NCI-H748 treated with DMSO at 0.1 percent for 48 hours (cell line): ENCODE measurements at regions not wholly inside any gene's neighbourhood (a gene's known extent, or its start where the extent isn't known, plus 50 kb on each side); places are given as distances from the start of the nearest gene placed in this dataset.
A peak's percentile ranks its signal among the peaks of the same experiment; 100 is the strongest.

Source experiments
- DNase-seq: peaks from one replicate; lab custom pipeline; 2025; lab: John Stamatoyannopoulos, UW

- DNase-seq = no peak
These were observed 72.6 kb upstream of the CAPRIN2 start for GRCh38 chr12:30827101-30828066.

- no peak for DNase-seq
These were observed 71.5 kb upstream of the CAPRIN2 start for GRCh38 chr12:30826276-30826675.

- DNase-seq = no peak
These were observed 70.6 kb upstream of the CAPRIN2 start for GRCh38 chr12:30825341-30825740.

- no peak for DNase-seq
These were observed 69.6 kb upstream of the CAPRIN2 start for GRCh38 chr12:30824311-30824710.

DNA sequence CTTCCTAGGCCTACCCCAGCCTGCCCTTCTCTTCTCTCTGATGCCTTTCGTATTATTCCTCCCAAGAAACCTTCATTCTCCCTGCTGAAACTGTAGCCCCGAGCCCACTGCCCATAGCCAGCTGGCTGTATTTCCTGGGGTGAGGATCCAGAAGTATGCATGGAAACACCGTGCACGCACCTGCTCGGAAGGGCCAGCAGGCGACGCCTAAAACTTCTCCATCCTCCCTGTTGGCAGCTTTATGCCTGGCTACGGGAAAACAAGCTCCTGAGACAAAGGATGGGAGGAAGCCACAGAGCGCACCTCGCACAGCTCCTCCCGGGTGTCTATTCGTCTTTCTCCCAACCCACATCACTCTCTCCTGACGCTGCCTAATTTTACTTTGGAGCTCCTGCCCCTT, 69.0 kb upstream of the CAPRIN2 start:
- DNase-seq = no peak

- no peak for DNase-seq
These were observed 68.5 kb upstream of the CAPRIN2 start for GRCh38 chr12:30823156-30823699.

GRCh38 chr12:30822385-30823155, 67.8 kb upstream of the CAPRIN2 start:
- DNase-seq = no peak

GRCh38 chr12:30820406-30820946, 65.7 kb upstream of the CAPRIN2 start:
- DNase-seq = no peak

DNA sequence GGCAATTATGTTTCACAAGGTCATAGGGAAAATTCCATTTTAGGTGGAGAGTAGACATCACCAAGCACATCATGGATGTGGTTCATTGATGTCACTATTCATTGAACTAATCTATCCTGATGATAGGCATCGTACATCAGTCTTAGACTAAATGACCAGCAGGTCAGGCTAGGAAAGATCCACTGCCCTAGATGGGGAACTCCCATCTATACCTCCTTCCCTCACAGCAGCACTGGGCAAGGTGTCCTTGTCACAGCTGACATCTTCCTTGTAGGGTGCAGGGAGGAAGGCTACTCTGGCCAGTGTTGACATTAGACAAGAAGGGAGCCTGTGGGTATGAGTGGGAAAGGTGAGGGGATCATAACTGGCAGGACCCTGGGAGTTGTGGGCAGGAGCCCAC, 63.8 kb upstream of the CAPRIN2 start:
- DNase-seq = no peak

DNA sequence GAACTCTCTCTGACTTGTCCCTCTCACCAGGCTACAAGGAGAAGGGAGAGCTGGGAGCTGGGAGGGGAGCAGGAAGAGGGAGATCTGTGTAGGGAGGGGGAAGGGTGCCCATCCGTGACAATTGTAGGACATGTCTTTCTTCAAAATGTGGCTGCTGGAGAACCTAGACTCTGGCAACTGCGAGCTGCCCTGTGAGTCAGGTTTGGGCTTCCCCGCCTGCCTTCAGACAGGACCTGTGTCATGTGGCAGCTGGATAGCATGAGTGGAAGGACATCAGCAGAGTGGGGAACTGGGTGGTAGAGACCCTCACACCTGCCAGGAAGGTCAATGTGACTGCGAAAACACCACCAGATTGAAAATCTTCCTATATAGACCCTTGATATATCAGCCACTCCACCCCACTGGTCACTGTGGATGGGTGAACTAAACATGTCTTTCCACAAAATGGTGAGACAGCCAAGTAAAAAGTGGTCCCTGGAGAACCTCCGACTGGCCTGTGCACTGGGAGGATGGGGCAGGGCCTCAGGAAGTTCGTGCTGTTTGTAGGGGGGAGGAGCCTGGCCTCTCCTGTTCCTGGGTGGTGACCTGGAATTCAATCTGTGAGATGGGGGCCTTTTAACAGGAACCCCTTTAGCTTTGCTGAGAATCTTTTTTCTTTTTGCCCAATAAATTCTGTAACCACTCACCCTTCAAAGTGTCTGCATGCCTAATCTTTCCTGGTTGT, 62.2 kb upstream of the CAPRIN2 start:
- no peak for DNase-seq

DNA sequence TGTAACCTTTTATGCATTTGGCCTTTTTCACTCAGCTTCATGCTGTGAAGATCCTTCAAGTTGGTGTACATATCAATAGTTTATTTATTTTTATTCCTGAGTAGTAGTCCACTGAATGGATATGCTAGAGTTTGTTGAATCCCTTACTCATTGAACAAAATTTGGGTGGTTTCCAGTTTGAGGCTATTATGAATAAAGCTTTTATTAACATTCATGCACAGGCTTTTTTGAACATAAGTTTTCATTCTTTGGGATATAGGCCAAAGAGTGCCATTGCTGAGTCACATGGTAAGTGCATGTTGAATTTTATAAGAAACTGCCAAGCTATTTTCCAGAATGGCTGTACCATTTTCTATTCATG, 59.5 kb upstream of the CAPRIN2 start:
- no peak for DNase-seq

DNA sequence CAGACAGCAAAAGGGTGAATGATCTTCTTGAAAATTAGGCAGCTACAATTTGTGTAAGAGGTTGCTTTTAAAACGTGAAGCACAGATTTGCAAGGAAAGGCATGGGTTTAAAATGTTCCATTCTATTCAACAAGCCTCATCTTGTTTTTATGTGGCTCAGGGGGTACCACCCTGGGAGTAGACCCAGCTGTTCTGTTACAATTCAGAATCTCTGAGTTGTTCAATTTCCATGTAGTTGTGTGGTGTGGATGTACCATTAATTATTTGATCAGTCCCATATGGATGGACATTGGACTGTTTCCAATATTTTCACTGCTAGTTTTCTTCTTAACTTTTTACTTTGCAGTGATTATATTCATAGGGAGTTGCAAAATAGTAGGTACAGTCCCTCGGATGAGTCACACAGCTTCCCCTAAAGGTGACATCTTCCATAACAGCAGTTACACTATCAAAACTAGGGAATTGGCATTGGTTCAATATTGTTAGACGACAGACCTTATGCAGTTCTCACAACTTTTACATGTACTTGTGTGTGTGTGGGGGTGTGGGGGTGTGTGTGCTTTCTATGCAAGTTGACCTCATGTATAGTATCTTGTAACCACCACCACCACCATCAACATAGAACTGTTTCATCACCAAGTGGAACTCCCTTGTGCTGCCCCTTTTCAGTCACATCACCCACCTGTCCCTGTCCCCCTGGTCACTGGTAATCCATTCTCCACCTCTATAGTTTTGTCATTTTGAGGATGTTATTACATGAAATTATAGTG, 59.0 kb upstream of the CAPRIN2 start:
- no peak for DNase-seq

GRCh38 chr12:30811966-30812365, 57.2 kb upstream of the CAPRIN2 start:
- no peak for DNase-seq

- no peak for DNase-seq
These were observed 56.2 kb upstream of the CAPRIN2 start for GRCh38 chr12:30810918-30811317.

- DNase-seq = no peak
These were observed 52.9 kb upstream of the CAPRIN2 start for GRCh38 chr12:30807695-30808034.

- DNase-seq = peak; percentile 41
These were observed 52.4 kb upstream of the CAPRIN2 start for GRCh38 chr12:30806989-30807694.

- DNase-seq = no peak
These were observed 51.2 kb upstream of the CAPRIN2 start for GRCh38 chr12:30805959-30806358.
